Mucosa of rectum (tissue), 2 donors: ENCODE measurements at regions not wholly inside any gene's neighbourhood (a gene's known extent, or its start where the extent isn't known, plus 50 kb on each side); places are given as distances from the start of the nearest gene placed in this dataset.

Experiments
- H3K27ac ChIP-seq, 2 donors: one replicate each; pipeline ENCODE4 v1.7.0; 2013; ENCODE audit warnings: inconsistent platforms in 2 of 2, low read depth in 2 of 2, low read length in 2 of 2
- H3K27me3 ChIP-seq, 2 donors: one replicate each; pipeline ENCODE4 v1.7.0; 2013; ENCODE audit warnings: low read length in 2 of 2; ENCODE audit not compliant: control insufficient read depth in 2 of 2, insufficient read depth in 2 of 2
- H3K36me3 ChIP-seq, 2 donors: one replicate each; pipeline ENCODE4 v1.7.0; 2013; ENCODE audit warnings: low read length in 2 of 2; ENCODE audit not compliant: control insufficient read depth in 2 of 2, insufficient read depth in 2 of 2
- H3K4me1 ChIP-seq, 2 donors: one replicate each; pipeline ENCODE4 v1.7.0; 2013; ENCODE audit warnings: low read length in 2 of 2, mild to moderate bottlenecking in 1 of 2; ENCODE audit not compliant: control insufficient read depth in 2 of 2, insufficient read depth in 2 of 2
- H3K4me3 ChIP-seq, 2 donors: one replicate each; pipeline ENCODE4 v1.7.0; 2013; ENCODE audit warnings: low read length in 2 of 2
- H3K9ac ChIP-seq, 2 donors: one replicate each; pipeline ENCODE4 v1.7.0; 2013; ENCODE audit warnings: low read length in 2 of 2, low read depth in 1 of 2, mild to moderate bottlenecking in 1 of 2
- H3K9me3 ChIP-seq, 2 donors: one replicate each; pipeline ENCODE4 v1.7.0; 2013; ENCODE audit warnings: low read length in 2 of 2; ENCODE audit not compliant: control insufficient read depth in 2 of 2
- donor health status: healthy.
- donor health status: Normal muscosa, but diverticular disease.

DNA sequence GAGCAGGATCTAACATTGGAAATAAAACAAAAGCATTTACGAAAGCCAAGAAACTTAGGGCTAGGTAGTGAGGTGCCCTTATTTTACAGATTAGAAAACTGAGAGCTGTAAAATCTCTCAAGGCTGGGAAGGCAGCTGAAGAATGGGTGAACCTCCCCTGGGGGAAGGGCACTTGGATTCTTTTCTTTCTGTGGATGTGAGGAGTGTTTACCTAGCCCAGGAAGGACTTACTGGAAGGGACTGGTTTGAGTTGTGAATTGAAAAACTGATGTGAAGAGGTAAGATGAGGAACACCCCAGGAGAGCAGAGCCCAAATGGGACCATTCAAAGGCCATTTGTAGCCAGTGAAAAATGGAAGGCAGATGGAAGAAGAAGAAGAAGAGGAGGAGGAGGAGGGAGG is 74.7 kb upstream of the NGF start:
- H3K9me3 ChIP-seq = no peaks in the 10 kb centered on the region
- no peak overlapping the region for H3K27ac ChIP-seq
- no peak overlapping the region for H3K4me3 ChIP-seq
- no peaks in the 10 kb centered on the region for H3K4me1 ChIP-seq
- H3K9ac ChIP-seq = no peak overlapping the region
- H3K27me3 ChIP-seq = no peaks in the 10 kb centered on the region
- no peaks in the 10 kb centered on the region for H3K36me3 ChIP-seq

DNA sequence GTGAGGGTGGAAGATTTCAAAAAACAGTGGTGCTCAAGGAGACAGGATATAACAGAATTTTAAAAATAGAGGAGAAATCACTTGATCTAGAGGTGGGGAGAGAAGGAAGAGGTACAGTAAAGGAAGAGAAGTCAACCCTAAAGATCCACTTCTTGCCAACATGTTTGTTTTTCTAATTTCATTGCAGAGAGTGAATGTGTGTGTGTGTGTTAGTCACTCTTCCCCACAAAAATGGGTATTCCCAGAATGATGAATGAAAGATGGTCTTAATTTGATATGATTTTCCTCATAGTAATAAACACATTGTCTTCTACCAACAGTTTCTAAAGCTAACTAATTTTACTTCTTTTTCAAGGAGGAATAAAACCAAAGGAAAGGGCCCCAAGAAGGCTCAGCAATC is 74.2 kb upstream of the NGF start:
- no peak overlapping the region for H3K27ac ChIP-seq
- no peaks in the 10 kb centered on the region for H3K36me3 ChIP-seq
- H3K27me3 ChIP-seq = no peaks in the 10 kb centered on the region
- no peak overlapping the region for H3K4me3 ChIP-seq
- H3K9ac ChIP-seq = no peak overlapping the region
- H3K9me3 ChIP-seq = no peaks in the 10 kb centered on the region
- H3K4me1 ChIP-seq = no peaks in the 10 kb centered on the region

DNA sequence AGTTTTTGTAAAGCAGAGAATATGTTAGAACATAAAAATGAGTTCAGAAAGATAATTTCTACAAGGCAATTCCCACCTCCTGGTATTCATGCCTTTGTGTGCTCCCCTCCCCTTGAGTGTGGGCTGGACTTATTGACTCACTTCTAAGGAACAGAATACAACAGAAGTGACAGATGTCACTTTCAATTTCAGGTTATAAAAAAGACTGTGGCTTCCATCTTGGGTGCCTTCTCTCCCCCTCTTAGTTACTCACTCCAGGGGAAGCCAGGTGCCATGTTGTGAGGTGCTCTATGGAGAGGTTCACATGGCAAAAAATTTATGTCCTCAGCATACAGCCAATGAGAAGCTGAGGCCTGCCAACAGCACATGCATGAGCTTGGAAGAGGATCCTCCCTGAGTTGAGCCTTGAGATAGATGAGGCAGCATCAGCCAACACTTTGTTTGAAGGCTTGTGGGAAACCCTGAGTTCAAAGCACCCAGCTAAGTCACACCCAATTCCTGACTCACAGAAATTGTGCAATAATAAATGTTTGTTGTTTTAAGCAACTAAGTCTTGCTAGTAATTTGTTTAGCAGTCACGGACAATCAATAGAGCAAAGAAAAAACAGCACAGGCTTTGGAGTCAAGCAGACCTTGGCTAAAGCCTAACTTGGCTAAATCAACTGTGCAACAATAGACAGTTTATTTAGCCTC is 73.5 kb upstream of the NGF start:
- Histone ChIP-seq H3K4me1 (no peaks in the 10 kb centered on the region), H3K9me3 (no peaks in the 10 kb centered on the region), H3K27ac (no peak overlapping the region)

DNA sequence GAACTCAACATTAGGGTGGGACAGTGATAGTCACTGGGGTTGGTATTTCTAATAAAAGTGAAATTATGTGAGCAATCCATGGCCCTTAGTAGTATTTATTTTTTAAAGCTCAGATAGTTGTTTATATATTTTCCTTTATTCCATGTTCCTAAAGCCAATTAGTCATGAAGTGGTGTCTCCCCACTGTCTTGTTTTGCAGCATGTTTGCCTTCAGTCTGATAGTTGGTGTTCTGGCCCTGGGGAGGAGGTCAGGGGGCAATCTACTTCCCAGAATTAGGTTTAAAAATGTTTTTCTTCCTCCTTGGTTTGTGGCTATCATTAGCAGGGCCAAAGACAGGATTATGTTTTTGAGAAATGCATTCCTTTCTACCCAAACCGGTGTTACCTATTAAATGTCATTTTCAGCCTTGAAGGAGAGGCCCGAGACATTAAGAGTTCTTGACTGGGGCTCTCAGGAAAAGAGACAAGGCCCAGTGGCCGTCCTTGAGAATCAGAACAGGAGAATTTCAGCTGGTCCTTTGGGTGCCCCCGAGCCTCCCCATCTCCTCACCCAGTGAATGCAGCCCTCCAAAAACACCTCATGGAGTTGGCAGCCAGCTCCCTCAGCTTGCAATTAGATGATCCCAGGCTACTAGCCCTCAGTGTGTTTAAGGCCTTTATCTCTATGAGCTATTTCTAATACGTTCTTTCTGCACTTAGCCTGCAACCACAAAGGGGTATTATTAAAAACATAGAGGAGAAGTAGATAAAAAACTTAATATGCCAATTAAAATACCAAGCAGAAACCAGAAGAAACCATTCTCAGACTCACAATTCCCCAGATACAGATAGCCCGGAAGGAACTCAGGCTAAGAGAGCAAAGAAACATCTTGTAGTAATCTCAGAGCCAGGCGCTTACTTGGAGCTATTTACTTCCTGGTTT is 71.3 kb upstream of the NGF start:
- Histone ChIP-seq H3K4me3 (no peak overlapping the region), H3K27me3 (no peaks in the 10 kb centered on the region)

More for the DNA sequence above, 73.5 kb upstream of the NGF start:
- Histone ChIP-seq H3K36me3 (no peaks in the 10 kb centered on the region), H3K9ac (no peak overlapping the region), H3K27me3 (no peaks in the 10 kb centered on the region), H3K4me3 (no peak overlapping the region)

DNA sequence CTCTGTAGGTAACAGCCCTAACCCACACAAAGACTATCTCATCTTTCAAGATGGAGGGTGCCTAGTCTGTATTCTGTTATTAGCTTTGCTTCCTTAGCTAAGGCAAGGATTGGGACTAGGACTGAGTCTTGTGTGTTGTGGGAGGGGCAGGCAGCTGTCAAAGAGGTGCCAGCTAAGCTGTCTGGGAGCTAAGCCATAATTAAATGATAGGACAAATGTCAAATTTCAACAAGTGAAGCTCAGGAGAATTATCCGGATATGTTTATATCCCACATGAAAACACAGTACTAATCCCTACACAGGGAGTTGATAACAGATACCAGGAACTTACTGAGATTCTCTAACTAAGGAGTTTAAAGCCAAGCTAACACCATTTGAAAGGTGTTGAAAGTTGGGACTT is 70.5 kb upstream of the NGF start:
- Histone ChIP-seq H3K4me1 (no peaks in the 10 kb centered on the region), H3K27ac (no peak overlapping the region), H3K27me3 (no peaks in the 10 kb centered on the region), H3K4me3 (no peak overlapping the region), H3K9ac (no peak overlapping the region), H3K36me3 (no peaks in the 10 kb centered on the region), H3K9me3 (no peaks in the 10 kb centered on the region)

More for the DNA sequence above, 71.3 kb upstream of the NGF start:
- Histone ChIP-seq H3K4me1 (no peaks in the 10 kb centered on the region), H3K9ac (no peak overlapping the region), H3K36me3 (no peaks in the 10 kb centered on the region), H3K9me3 (no peaks in the 10 kb centered on the region), H3K27ac (no peak overlapping the region)

DNA sequence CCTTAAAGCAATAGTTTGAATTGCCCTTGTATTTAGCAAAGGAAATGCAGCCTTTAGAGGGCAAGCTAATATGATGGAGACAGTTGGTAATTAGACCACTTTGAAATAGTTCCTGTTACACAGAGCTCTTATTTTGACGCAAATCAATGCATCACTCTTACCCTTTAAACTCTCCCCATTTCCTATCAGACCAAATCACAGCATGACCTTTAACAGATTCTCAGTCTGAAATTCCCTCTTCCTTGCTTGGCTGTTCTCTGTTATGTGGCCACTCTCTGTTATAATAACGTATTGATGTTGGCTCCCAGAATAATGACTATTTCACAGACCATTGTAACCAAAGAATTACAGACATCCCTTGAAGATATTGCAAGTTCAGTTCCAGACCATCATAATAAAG is 66.9 kb upstream of the NGF start:
- Histone ChIP-seq H3K36me3 (no peaks in the 10 kb centered on the region), H3K27ac (no peak overlapping the region), H3K4me1 (no peaks in the 10 kb centered on the region), H3K9ac (no peak overlapping the region), H3K27me3 (no peaks in the 10 kb centered on the region), H3K9me3 (no peaks in the 10 kb centered on the region), H3K4me3 (no peak overlapping the region)

DNA sequence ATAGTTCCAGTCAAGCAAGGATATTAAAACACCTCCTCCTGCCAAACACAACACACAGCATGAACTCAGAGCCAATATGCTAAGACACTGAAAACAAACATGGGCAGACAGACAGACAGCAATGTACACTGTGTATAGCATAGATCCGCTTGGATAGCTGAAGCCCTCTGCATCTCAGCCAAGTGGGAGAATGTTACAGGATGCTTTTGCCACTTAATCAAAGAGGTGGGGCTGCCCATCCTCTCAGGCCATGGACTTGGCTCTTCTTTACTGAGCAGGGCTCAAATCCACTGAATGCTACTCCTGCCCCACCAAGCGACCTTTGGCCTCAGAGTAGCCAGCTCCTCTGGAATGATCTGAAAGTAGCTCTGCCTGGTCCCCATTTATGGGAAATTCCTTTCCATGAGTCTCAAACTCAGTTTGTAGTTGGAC is 64.7 kb upstream of the NGF start:
- Histone ChIP-seq H3K27me3 (no peaks in the 10 kb centered on the region), H3K27ac (no peak overlapping the region), H3K9me3 (no peaks in the 10 kb centered on the region)

DNA sequence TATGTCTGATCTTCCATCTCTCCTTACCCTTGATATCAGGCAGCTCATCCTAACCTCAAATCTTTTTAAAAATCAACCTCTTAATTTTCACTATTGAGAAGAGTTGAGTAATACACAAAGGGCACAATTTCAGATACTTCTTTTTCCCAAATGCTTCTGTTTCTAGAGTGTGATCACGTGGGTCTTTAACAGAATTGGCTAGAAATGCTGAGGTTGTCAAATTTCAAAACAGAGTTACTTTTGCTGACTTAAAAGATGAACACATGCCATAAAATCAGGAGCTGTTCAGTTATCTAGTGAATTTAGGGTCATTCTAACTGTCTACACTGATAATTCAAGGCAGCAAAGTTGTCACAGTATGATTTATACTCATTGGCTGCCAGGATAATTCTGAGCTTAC is 63.6 kb upstream of the NGF start:
- H3K4me3 ChIP-seq = no peak overlapping the region
- no peak overlapping the region for H3K9ac ChIP-seq
- no peaks in the 10 kb centered on the region for H3K4me1 ChIP-seq
- no peaks in the 10 kb centered on the region for H3K36me3 ChIP-seq
- H3K27ac ChIP-seq = no peak overlapping the region
- H3K27me3 ChIP-seq = no peaks in the 10 kb centered on the region
- no peaks in the 10 kb centered on the region for H3K9me3 ChIP-seq

More for the DNA sequence above, 64.7 kb upstream of the NGF start:
- H3K36me3 ChIP-seq = no peaks in the 10 kb centered on the region
- H3K4me3 ChIP-seq = no peak overlapping the region
- H3K9ac ChIP-seq = no peak overlapping the region
- no peaks in the 10 kb centered on the region for H3K4me1 ChIP-seq

DNA sequence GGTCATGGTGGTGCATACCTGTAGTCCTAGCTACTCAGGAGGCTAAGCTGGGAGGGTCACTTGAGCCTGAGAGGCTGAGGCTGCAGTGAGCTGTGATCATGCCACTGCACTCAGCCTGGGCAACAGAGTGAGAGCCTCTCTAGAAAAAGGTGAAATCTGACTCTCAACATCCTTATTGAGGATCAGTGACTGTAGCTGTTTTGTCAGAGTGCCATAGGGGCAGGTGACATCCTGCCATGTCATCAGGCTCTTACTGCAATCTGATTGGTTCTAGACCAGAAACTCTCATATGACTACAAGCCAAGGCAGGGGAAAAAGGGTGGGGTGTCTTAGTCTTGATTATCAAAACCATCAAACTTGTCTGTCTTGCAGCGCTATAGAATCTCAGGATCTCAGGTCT is 62.8 kb upstream of the NGF start:
- no peaks in the 10 kb centered on the region for H3K27me3 ChIP-seq
- H3K9me3 ChIP-seq = no peaks in the 10 kb centered on the region
- H3K4me1 ChIP-seq = no peaks in the 10 kb centered on the region
- no peaks in the 10 kb centered on the region for H3K36me3 ChIP-seq
- no peak overlapping the region for H3K4me3 ChIP-seq
- no peak overlapping the region for H3K9ac ChIP-seq
- no peak overlapping the region for H3K27ac ChIP-seq

DNA sequence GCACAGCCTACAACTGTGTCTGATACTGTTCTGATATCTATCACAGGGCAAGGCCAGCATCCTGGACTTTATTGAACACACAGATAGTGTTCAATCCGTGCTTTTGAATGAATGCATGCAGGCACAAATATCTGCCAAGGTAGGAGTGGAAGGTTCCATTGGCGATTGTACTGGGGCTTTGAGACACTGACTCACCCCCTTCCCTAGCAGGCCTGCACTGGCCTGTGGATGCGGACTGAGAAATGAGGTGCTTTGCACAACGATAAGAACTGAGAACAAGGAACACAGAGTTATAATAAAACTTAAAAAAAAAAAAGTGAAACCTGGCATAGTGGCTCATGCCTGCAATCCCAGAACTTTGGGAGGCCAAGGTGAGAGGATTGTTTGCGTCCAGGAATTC is 62.4 kb upstream of the NGF start:
- H3K4me3 ChIP-seq = no peak overlapping the region
- no peak overlapping the region for H3K27ac ChIP-seq
- no peaks in the 10 kb centered on the region for H3K36me3 ChIP-seq

More for the DNA sequence above, 62.4 kb upstream of the NGF start:
- no peaks in the 10 kb centered on the region for H3K4me1 ChIP-seq
- H3K9me3 ChIP-seq = no peaks in the 10 kb centered on the region
- no peak overlapping the region for H3K9ac ChIP-seq
- H3K27me3 ChIP-seq = no peaks in the 10 kb centered on the region
